NB4 (cell line): ENCODE measurements at regions not wholly inside any gene's neighbourhood (a gene's known extent, or its start where the extent isn't known, plus 50 kb on each side); places are given as distances from the start of the nearest gene placed in this dataset.

Experiments
- CTCF ChIP-seq: IDR thresholded peaks from one replicate; pipeline ENCODE4 v1.5.1; 2012; ENCODE audit warnings: low read depth, low read length
- MAX ChIP-seq: IDR thresholded peaks from 2 replicates; pipeline ENCODE4 v1.6.1; 2011; ENCODE audit warnings: low read depth, low read length
- POLR2A ChIP-seq: IDR thresholded peaks from 2 replicates; pipeline ENCODE4 v1.6.1; 2011; ENCODE audit warnings: mild to moderate bottlenecking; ENCODE audit not compliant: insufficient read length; ENCODE audit errors: extremely low read depth

- TF ChIP-seq CTCF (no peak), POLR2A (no peak), MAX (no peak)
These were observed 920.9 kb upstream of the LRFN5 start for GRCh38 chr14:40685764-40686163.
